ENCODE measurements at regions not wholly inside any gene's neighbourhood (a gene's known extent, or its start where the extent isn't known, plus 50 kb on each side); places are given as distances from the start of the nearest gene placed in this dataset.

DNA sequence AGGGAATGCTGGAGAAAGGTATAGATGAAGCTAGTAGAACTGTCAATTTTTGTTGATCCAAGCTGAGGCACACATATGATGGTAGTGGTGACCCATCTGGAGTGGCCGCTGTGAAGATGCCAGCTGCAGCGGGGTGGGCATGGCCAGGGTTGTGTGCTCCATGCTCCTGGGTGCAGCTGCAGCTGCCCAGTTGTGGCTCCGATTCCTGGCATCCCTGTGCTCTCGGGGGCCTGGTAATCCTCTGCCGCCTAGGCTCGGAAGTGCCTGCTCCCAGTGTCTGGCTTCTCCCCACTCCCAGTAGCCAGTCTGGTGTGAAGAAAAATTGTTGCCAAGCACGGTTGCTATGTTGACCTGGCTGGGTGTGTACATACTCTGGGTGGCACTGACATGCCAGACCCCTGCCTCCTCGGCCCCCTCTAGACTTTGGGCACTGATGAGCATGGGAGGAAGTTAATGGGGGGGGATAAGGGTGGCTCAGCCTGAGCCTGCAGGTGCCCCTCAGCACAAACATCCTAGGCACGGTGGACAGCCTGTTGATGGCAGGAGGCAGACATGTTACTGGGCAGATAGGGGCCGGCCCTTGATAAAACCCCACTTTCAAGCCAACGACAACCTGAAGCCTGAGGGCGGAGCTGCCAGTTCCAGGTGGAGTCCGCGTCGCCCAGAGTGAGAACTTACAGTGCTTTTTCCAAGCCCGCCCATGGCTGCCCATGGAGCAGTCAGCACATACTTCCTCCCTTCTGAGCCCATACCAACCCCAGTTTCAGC is 1400.7 kb downstream of the PCDH9 start:
- Mint-ChIP-seq H3K27me3 (ENCODE audit: low read depth) (no peaks in the 10 kb centered on the region), H3K4me1 (ENCODE audit: low read depth) (no peaks in the 10 kb centered on the region), H3K36me3 (ENCODE audit: low read depth) (no peaks in the 10 kb centered on the region), H3K27ac (ENCODE audit: unreplicated experiment) (no peak overlapping the region), H3K4me3 (ENCODE audit: unreplicated experiment) (no peak overlapping the region), H3K9me3 (ENCODE audit: low read depth) (no peaks in the 10 kb centered on the region)
- DNase-seq (ENCODE audit: low spot score): no peak
- TF ChIP-seq, protein P1, sequence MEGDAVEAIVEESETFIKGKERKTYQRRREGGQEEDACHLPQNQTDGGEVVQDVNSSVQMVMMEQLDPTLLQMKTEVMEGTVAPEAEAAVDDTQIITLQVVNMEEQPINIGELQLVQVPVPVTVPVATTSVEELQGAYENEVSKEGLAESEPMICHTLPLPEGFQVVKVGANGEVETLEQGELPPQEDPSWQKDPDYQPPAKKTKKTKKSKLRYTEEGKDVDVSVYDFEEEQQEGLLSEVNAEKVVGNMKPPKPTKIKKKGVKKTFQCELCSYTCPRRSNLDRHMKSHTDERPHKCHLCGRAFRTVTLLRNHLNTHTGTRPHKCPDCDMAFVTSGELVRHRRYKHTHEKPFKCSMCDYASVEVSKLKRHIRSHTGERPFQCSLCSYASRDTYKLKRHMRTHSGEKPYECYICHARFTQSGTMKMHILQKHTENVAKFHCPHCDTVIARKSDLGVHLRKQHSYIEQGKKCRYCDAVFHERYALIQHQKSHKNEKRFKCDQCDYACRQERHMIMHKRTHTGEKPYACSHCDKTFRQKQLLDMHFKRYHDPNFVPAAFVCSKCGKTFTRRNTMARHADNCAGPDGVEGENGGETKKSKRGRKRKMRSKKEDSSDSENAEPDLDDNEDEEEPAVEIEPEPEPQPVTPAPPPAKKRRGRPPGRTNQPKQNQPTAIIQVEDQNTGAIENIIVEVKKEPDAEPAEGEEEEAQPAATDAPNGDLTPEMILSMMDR (IDR thresholded peaks at IDR 0.05): no peak

DNA sequence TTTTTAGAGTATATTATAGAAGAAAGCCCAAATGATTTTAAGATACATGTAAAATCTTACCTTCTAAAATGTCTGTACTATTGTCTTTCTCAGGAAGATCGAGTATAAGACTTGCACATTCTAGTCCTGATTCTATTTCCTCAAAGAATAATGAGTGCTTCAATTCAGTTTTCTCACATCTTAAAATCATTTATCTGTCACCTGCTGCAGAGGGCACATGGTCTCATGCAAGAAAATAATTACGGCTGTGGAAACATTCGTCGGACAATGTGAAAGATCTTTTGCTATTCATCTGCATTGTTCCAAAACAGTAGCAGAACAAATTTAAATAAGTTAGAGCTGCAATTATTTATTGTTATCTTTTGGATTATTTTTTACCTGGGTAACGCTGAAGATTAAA is 1403.5 kb downstream of the PCDH9 start:
- H3K4me3 Mint-ChIP-seq (ENCODE audit: unreplicated experiment): no peak overlapping the region
- H3K27ac Mint-ChIP-seq (ENCODE audit: unreplicated experiment): no peak overlapping the region
- no peaks in the 10 kb centered on the region for H3K9me3 Mint-ChIP-seq (ENCODE audit: low read depth)
- no peaks in the 10 kb centered on the region for H3K27me3 Mint-ChIP-seq (ENCODE audit: low read depth)
- DNase-seq (ENCODE audit: low spot score): no peak
- no peaks in the 10 kb centered on the region for H3K36me3 Mint-ChIP-seq (ENCODE audit: low read depth)
- no peaks in the 10 kb centered on the region for H3K4me1 Mint-ChIP-seq (ENCODE audit: low read depth)
- TF ChIP-seq, protein P1 (IDR thresholded peaks at IDR 0.05): no peak

DNA sequence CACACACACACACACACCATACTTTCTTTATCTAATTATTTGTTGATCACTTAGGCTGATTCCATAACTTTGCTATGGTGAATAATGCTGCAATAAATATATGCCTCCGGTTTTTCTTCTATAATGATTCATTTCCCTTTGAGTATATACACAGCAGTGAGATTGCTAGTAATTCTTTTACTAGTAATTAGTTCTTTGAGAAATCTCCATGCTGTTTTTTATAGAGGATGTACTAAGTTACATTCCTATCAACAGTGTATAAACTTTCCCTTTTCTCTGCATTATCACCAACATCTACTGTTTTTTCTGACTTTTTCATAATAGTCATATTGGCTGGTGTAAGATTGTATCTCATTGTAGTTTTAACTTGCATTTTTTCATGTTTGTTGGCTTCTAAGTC is 1405.1 kb downstream of the PCDH9 start:
- no peak overlapping the region for H3K27ac Mint-ChIP-seq (ENCODE audit: unreplicated experiment)
- H3K4me3 Mint-ChIP-seq (ENCODE audit: unreplicated experiment): no peak overlapping the region
- TF ChIP-seq, protein P1 (IDR thresholded peaks at IDR 0.05): no peak
- no peak for DNase-seq (ENCODE audit: low spot score)
- H3K9me3 Mint-ChIP-seq (ENCODE audit: low read depth): peaks cover 4% of the 10 kb centered on the region
- H3K27me3 Mint-ChIP-seq (ENCODE audit: low read depth): no peaks in the 10 kb centered on the region
- no peaks in the 10 kb centered on the region for H3K4me1 Mint-ChIP-seq (ENCODE audit: low read depth)
- H3K36me3 Mint-ChIP-seq (ENCODE audit: low read depth): no peaks in the 10 kb centered on the region

DNA sequence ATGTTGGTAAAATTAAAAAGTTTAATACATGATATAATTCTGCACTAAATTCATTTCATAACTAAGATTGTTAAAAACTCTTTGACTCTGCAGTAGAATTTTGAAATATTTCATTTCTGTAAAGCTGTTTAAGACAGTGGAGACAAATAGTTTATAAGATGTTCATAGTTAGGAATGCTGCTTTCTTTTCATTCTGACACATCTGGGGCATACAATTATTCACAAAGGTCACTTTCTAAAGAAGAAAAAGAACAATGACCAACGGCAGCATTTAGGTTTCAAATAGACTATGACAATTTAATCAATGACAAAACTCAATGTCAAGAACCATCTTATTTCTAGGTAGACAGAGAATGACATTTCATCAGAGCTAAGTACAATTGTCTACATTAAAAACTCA is 1422.1 kb downstream of the PCDH9 start:
- no peak for DNase-seq (ENCODE audit: low spot score)
- TF ChIP-seq, protein P1 (IDR thresholded peaks at IDR 0.05): no peak
- peaks cover 14% of the 10 kb centered on the region for H3K4me1 Mint-ChIP-seq (ENCODE audit: low read depth)
- no peak overlapping the region for H3K27ac Mint-ChIP-seq (ENCODE audit: unreplicated experiment)
- H3K9me3 Mint-ChIP-seq (ENCODE audit: low read depth): no peaks in the 10 kb centered on the region
- H3K27me3 Mint-ChIP-seq (ENCODE audit: low read depth): no peaks in the 10 kb centered on the region
- H3K36me3 Mint-ChIP-seq (ENCODE audit: low read depth): no peaks in the 10 kb centered on the region
- H3K4me3 Mint-ChIP-seq (ENCODE audit: unreplicated experiment): no peak overlapping the region

DNA sequence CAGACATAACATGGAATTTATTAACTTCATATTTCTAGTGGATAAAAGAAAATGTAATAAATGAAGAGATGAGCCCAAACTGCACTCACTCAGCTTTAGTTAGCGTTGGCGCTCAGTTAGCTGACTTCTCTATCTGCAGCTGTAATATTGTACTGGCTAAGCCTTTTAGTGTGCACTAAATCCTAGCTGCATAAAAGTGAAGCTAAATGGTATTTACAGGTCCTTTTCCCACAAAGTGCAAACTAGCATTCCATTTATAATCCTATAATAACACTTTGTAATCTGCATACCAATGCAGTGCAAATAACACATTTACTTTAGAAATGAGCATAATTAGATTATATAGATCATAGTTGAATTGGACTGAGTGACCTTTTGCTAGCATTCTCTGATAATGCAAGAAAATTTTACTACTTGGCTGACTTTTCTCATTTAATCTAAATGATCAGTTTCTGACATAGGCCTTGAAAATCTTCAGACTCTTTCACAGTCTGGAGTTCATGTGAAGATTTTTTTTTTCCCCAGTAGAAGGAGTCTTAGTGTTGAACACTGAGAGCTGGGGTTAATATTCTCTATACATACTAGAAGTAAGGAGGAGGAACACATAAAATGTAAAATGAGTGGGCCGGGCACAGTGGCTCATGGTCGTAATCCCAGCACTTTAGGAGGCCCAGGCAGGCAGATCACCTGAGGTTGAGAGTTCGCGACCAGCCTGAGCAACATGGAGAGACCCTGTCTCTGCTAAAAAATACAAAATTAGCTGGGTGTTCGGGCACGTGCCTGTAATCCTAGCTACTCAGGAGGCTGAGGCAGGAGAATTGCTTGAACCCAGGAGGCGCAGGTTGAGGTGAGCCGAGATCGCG is 1426.4 kb downstream of the PCDH9 start:
- no peaks in the 10 kb centered on the region for H3K9me3 Mint-ChIP-seq (ENCODE audit: low read depth)
- no peak overlapping the region for H3K27ac Mint-ChIP-seq (ENCODE audit: unreplicated experiment)
- peaks cover 20% of the 10 kb centered on the region for H3K4me1 Mint-ChIP-seq (ENCODE audit: low read depth)
- no peak overlapping the region for H3K4me3 Mint-ChIP-seq (ENCODE audit: unreplicated experiment)
- TF ChIP-seq, protein P1 (IDR thresholded peaks at IDR 0.05): no peak
- no peaks in the 10 kb centered on the region for H3K36me3 Mint-ChIP-seq (ENCODE audit: low read depth)
- no peak for DNase-seq (ENCODE audit: low spot score)
- no peaks in the 10 kb centered on the region for H3K27me3 Mint-ChIP-seq (ENCODE audit: low read depth)
